ENCODE measurements at regions not wholly inside any gene's neighbourhood (a gene's known extent, or its start where the extent isn't known, plus 50 kb on each side); places are given as distances from the start of the nearest gene placed in this dataset.

GRCh38 chr19:5263615-5264014 is 77.0 kb downstream of the PTPRS start:
- TF ChIP-seq CTCF (conservative IDR thresholded peaks at IDR 0.05): no peak
- TF ChIP-seq ZFX (IDR thresholded peaks at IDR 0.05): no peak

Measured in C4-2B (cell line).